AG04449 (cell line): ENCODE measurements at regions not wholly inside any gene's neighbourhood (a gene's known extent, or its start where the extent isn't known, plus 50 kb on each side); places are given as distances from the start of the nearest gene placed in this dataset.

ENCODE experiments used
- CTCF ChIA-PET: fragments of 350-600 bp; formaldehyde crosslinking; extraction: SDS; loops from one replicate; lab custom pipeline; 2021; ENCODE audit warnings: antibody characterized with exemption; lab: Yijun Ruan, JAX
- POLR2A ChIA-PET: fragments of 400-600, 350-600 bp; formaldehyde crosslinking; extraction: SDS; loops from one replicate; lab custom pipeline; 2020; ENCODE audit warnings: antibody characterized with exemption, inconsistent platforms; lab: Yijun Ruan, JAX
- DNase-seq: peaks from one replicate; pipeline ENCODE4 v3.0.0-alpha.2; 2010; ENCODE audit warnings: low read depth, low spot score
- H3K4me3 ChIP-seq: 2 replicates; pipeline ENCODE4 v1.5.1; 2011; ENCODE audit warnings: low read depth, mild to moderate bottlenecking, control low read depth, low read length
- TF ChIP-seq, protein P1 (sequence below): IDR thresholded peaks from one replicate; pipeline ENCODE4 v1.5.1; 2011; ENCODE audit warnings: mild to moderate bottlenecking, moderate library complexity, low read length, control low read depth, inconsistent platforms; ENCODE audit not compliant: insufficient read depth; ENCODE audit errors: missing control alignments

GRCh38 chr6:1182722-1183521 is 129.0 kb upstream of the FOXQ1 start:
- CTCF ChIA-PET, result no interaction called here
- POLR2A ChIA-PET, result no interaction called here

DNA sequence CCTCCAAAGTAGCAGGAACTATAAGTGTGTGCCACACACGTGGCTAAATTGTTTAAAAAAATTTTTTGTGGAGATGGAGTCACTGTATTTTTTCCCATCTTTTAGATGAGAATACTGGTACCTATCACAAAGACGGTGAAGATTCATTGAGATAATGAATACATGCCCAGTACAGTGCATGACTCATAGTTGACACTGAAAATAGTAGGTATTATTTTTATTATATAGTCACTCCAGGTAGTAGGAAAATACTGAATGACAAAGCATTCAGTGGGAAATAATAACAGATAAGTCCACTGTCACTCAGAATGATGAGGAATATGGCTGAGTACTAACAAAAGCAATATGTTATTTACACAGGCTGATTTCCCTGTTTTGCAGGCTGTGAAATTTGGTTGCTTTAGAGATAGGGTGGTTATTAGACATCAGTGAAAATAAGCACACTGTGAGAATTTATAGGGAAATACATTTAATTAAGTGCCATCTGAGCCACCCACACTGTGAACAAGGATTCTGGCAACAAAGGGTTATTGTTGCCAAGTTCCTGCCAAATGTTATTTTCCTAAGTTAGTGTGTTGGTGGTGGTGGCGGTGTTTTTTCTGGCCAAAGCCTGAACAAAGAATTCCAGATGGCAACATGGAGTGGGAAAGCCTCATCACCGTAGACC is 129.8 kb upstream of the FOXQ1 start:
- no peak overlapping the region for H3K4me3 ChIP-seq
- ChIA-PET CTCF (no interaction called here), POLR2A (no interaction called here)
- TF ChIP-seq, protein P1, sequence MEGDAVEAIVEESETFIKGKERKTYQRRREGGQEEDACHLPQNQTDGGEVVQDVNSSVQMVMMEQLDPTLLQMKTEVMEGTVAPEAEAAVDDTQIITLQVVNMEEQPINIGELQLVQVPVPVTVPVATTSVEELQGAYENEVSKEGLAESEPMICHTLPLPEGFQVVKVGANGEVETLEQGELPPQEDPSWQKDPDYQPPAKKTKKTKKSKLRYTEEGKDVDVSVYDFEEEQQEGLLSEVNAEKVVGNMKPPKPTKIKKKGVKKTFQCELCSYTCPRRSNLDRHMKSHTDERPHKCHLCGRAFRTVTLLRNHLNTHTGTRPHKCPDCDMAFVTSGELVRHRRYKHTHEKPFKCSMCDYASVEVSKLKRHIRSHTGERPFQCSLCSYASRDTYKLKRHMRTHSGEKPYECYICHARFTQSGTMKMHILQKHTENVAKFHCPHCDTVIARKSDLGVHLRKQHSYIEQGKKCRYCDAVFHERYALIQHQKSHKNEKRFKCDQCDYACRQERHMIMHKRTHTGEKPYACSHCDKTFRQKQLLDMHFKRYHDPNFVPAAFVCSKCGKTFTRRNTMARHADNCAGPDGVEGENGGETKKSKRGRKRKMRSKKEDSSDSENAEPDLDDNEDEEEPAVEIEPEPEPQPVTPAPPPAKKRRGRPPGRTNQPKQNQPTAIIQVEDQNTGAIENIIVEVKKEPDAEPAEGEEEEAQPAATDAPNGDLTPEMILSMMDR, result no peak
- no peak for DNase-seq

More at GRCh38 chr6:1182722-1183521, 129.0 kb upstream of the FOXQ1 start:
- no peak for DNase-seq
- TF ChIP-seq, protein P1, result no peak
- H3K4me3 ChIP-seq, result no peak overlapping the region

- TF ChIP-seq, protein P1, result no peak
- no peak overlapping the region for H3K4me3 ChIP-seq
- CTCF ChIA-PET, result no interaction called here
- DNase-seq, result no peak
- POLR2A ChIA-PET, result no interaction called here
Measured at GRCh38 chr6:1179571-1180459, 132.1 kb upstream of the FOXQ1 start.

DNA sequence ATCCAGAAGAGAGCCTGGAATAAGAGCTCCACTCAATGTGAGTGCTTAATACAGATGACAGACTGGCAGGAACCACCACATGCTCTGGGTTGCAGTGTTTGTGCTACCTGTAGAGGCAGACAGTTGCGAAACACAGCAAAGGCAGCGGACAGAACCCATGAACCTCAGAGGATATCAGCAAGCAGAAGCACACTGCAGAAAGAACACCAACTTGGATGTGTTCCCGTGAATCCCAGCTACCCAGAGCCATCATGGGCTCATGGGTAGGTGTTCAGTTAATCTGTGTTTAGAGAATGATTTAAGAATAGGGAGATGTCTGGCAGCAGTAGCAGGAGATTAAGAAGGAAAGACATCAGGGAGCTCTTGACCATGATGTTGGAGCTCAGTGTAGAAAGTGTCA is 133.3 kb upstream of the FOXQ1 start:
- no peak for DNase-seq
- no peak overlapping the region for H3K4me3 ChIP-seq
- CTCF ChIA-PET, result no interaction called here
- TF ChIP-seq, protein P1, result no peak
- POLR2A ChIA-PET, result no interaction called here

- H3K4me3 ChIP-seq, result no peak overlapping the region
- TF ChIP-seq, protein P1, result no peak
- POLR2A ChIA-PET, result no interaction called here
- CTCF ChIA-PET, result no interaction called here
- DNase-seq, result no peak
Measured at GRCh38 chr6:1176567-1176966, 135.3 kb upstream of the FOXQ1 start.

DNA sequence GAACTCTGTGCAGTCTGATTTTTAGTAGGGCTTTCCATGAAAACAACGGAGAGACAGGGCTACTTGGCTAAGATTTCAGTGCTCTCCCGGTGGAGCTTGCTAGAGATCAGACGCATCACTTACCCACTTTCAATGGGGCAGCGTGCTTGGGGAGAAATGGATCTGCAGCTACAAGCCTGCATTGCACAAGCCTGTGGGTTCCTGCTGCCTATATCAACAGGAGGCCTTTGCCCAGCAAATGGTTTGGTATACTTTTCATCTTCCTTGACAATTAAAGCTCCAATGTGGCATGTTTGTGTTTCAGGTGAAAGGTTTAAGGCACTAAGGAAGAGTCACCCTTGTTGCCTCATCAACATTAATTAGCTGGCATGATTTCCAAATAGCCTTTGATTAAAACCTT is 136.0 kb upstream of the FOXQ1 start:
- TF ChIP-seq, protein P1, result no peak
- ChIA-PET POLR2A (no interaction called here), CTCF (no interaction called here)
- no peak overlapping the region for H3K4me3 ChIP-seq
- no peak for DNase-seq
